SK-N-SH treated with all-trans-retinoic acid at 6 μM for 48 hours (cell line): ENCODE measurements at regions not wholly inside any gene's neighbourhood (a gene's known extent, or its start where the extent isn't known, plus 50 kb on each side); places are given as distances from the start of the nearest gene placed in this dataset.

Experiments
- CSDC2 ChIP-seq: fragments of 250-450 bp; sonication (Bioruptor Pico); IDR thresholded peaks from 2 replicates; pipeline ENCODE4 v1.5.0; 2020; ENCODE audit warnings: mild to moderate bottlenecking, moderate library complexity
- CSRNP3 ChIP-seq: fragments of 250-450 bp; sonication (Bioruptor Pico); IDR thresholded peaks from 2 replicates; pipeline ENCODE4 v1.5.1; 2021; ENCODE audit warnings: mild to moderate bottlenecking, moderate library complexity
- PATZ1 ChIP-seq: fragments of 250-450 bp; sonication (Bioruptor Pico); IDR thresholded peaks from 2 replicates; pipeline ENCODE4 v1.8.0; 2020; ENCODE audit warnings: mild to moderate bottlenecking, moderate library complexity, borderline replicate concordance
- POU6F1 ChIP-seq: fragments of 250-450 bp; sonication (Bioruptor Pico); IDR thresholded peaks from 2 replicates; pipeline ENCODE4 v1.8.0; 2021; ENCODE audit warnings: low read depth, mild to moderate bottlenecking, moderate library complexity, borderline replicate concordance
- SNAI2 ChIP-seq: fragments of 250-450 bp; sonication (Bioruptor Pico); IDR thresholded peaks from 2 replicates; pipeline ENCODE4 v1.5.0; 2020; ENCODE audit warnings: mild to moderate bottlenecking, moderate library complexity
- TOX ChIP-seq: fragments of 250-450 bp; sonication (Bioruptor Pico); IDR thresholded peaks from 2 replicates; pipeline ENCODE4 v1.8.0; 2021; ENCODE audit warnings: mild to moderate bottlenecking, moderate library complexity, borderline replicate concordance
- ZFP3 ChIP-seq: fragments of 250-450 bp; sonication (Bioruptor Pico); IDR thresholded peaks from 2 replicates; pipeline ENCODE4 v1.5.0; 2020; ENCODE audit warnings: mild to moderate bottlenecking, moderate library complexity
- ZNF565 ChIP-seq: fragments of 450-650 bp; formaldehyde crosslinking; conservative IDR thresholded peaks from 2 replicates; pipeline ENCODE4 v1.5.0; 2020; ENCODE audit warnings: low read depth, mild to moderate bottlenecking, moderate library complexity

- no peak for TF ChIP-seq ZNF565 (CRISPR knock-in tag)
- TF ChIP-seq CSDC2 = no peak
- no peak for TF ChIP-seq PATZ1 (CRISPR knock-in tag)
- TF ChIP-seq CSRNP3 (CRISPR knock-in tag) = no peak
- TF ChIP-seq POU6F1 (CRISPR knock-in tag) = no peak
- TF ChIP-seq ZFP3 (CRISPR knock-in tag) = no peak
- TF ChIP-seq SNAI2 = no peak
- TF ChIP-seq TOX (CRISPR knock-in tag) = no peak
Observed at GRCh38 chr1:181417915-181418314, 65.4 kb upstream of the CACNA1E start.
